ENCODE measurements at regions not wholly inside any gene's neighbourhood (a gene's known extent, or its start where the extent isn't known, plus 50 kb on each side); places are given as distances from the start of the nearest gene placed in this dataset.

DNA sequence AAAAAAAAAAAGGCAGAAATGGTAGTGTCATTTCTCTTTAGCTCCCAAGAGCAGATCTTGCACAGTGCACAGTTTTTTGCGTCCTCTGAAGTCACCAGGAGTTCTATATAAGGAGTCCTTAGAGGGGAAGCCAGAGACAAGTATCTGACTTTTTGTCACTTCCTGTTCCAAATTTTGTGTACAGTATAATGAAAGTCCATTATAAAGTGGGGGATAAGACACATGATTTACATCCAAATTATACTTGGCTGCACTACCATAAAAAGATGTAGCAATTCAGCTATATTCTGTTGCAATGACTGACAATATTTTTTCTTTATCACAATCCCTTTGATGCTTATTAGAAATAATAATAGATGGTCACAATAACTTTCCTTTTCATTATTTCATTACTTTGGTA, 1276.9 kb upstream of the ADGRL2 start:
- TF ChIP-seq POLR2A (IDR thresholded peaks at IDR 0.05): no peak
- TF ChIP-seq, protein P1, sequence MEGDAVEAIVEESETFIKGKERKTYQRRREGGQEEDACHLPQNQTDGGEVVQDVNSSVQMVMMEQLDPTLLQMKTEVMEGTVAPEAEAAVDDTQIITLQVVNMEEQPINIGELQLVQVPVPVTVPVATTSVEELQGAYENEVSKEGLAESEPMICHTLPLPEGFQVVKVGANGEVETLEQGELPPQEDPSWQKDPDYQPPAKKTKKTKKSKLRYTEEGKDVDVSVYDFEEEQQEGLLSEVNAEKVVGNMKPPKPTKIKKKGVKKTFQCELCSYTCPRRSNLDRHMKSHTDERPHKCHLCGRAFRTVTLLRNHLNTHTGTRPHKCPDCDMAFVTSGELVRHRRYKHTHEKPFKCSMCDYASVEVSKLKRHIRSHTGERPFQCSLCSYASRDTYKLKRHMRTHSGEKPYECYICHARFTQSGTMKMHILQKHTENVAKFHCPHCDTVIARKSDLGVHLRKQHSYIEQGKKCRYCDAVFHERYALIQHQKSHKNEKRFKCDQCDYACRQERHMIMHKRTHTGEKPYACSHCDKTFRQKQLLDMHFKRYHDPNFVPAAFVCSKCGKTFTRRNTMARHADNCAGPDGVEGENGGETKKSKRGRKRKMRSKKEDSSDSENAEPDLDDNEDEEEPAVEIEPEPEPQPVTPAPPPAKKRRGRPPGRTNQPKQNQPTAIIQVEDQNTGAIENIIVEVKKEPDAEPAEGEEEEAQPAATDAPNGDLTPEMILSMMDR (IDR thresholded peaks at IDR 0.05): no peak

All from breast epithelium (tissue), 3 donors.